WTC11 (cell line): ENCODE measurements at regions not wholly inside any gene's neighbourhood (a gene's known extent, or its start where the extent isn't known, plus 50 kb on each side); places are given as distances from the start of the nearest gene placed in this dataset.

Source experiments
- ATAC-seq: fragments of 200-7000 bp; cut with Tn5 transposase; 2 replicates; pipeline ENCODE4 v1.10.0; 2021; ENCODE audit warnings: mild to moderate bottlenecking, moderate library complexity
- CTCF ChIA-PET: fragments of 300-600 bp; sonication (Branson Sonifier 250); formaldehyde crosslinking; loops from one replicate; lab custom pipeline; 2021; ENCODE audit warnings: antibody characterized with exemption; lab: Charles Lee
- POLR2A ChIA-PET: fragments of 350-600 bp; sonication (Branson Sonifier 250); formaldehyde crosslinking; loops from one replicate; lab custom pipeline; 2021; ENCODE audit warnings: antibody characterized with exemption; lab: Charles Lee
- DNase-seq: peaks from one replicate; pipeline ENCODE4 v3.0.0; 2021; ENCODE audit warnings: low spot score
- H3K27ac Mint-ChIP-seq: 2 replicates; pipeline ENCODE4 v1.8.0; 2021; ENCODE audit warnings: mixed read lengths
- H3K27me3 Mint-ChIP-seq: 2 replicates; pipeline ENCODE4 v1.8.0; 2021; ENCODE audit warnings: low read depth, mild to moderate bottlenecking, moderate library complexity, mixed read lengths
- H3K36me3 Mint-ChIP-seq: 2 replicates; pipeline ENCODE4 v1.8.0; 2021; ENCODE audit warnings: mixed read lengths
- H3K4me1 Mint-ChIP-seq: 2 replicates; pipeline ENCODE4 v1.8.0; 2022; ENCODE audit warnings: mixed read lengths
- H3K4me3 Mint-ChIP-seq: 2 replicates; pipeline ENCODE4 v1.8.0; 2021; ENCODE audit warnings: mild to moderate bottlenecking, moderate library complexity, mixed read lengths
- H3K9me3 Mint-ChIP-seq: 2 replicates; pipeline ENCODE4 v1.8.0; 2021; ENCODE audit warnings: mixed read lengths
- CREB1 ChIP-seq: sonication (generic); formaldehyde crosslinking; IDR thresholded peaks from 2 replicates; pipeline ENCODE4 v1.8.0; 2023; ENCODE audit warnings: mild to moderate bottlenecking, missing genetic modification reagents
- ELF4 ChIP-seq: sonication (generic); formaldehyde crosslinking; IDR thresholded peaks from 2 replicates; pipeline ENCODE4 v1.8.1; 2022; ENCODE audit warnings: low read depth, mild to moderate bottlenecking, moderate library complexity, missing genetic modification reagents
- EMX1 ChIP-seq: fragments of 250-450 bp; sonication (Bioruptor Pico); IDR thresholded peaks from 2 replicates; pipeline ENCODE4 v1.8.0; 2021; ENCODE audit warnings: mild to moderate bottlenecking
- FOXK1 ChIP-seq: sonication (generic); formaldehyde crosslinking; IDR thresholded peaks from 2 replicates; pipeline ENCODE4 v1.8.0; 2022; ENCODE audit warnings: mild to moderate bottlenecking, moderate library complexity, missing genetic modification reagents
- FOXP1 ChIP-seq: sonication (generic); formaldehyde crosslinking; IDR thresholded peaks from 2 replicates; pipeline ENCODE4 v1.8.0; 2022; ENCODE audit warnings: missing genetic modification reagents, mild to moderate bottlenecking, moderate library complexity, borderline replicate concordance
- GTF2I ChIP-seq: fragments of 250-450 bp; sonication (Bioruptor Pico); conservative IDR thresholded peaks from 2 replicates; pipeline ENCODE4 v1.4.0; 2021; ENCODE audit warnings: mild to moderate bottlenecking
- JAZF1 ChIP-seq: fragments of 250-450 bp; sonication (Bioruptor Pico); IDR thresholded peaks from 2 replicates; pipeline ENCODE4 v1.9.0; 2021; ENCODE audit warnings: moderate library complexity, mild to moderate bottlenecking, inconsistent platforms
- JUN ChIP-seq: sonication (generic); formaldehyde crosslinking; IDR thresholded peaks from 2 replicates; pipeline ENCODE4 v1.8.0; 2023; ENCODE audit warnings: mild to moderate bottlenecking, missing genetic modification reagents
- KAT7 ChIP-seq: sonication (generic); formaldehyde crosslinking; IDR thresholded peaks from 2 replicates; pipeline ENCODE4 v1.8.1; 2023; ENCODE audit warnings: missing genetic modification reagents, mild to moderate bottlenecking, borderline replicate concordance
- MXD4 ChIP-seq: fragments of 250-450 bp; sonication (Bioruptor Pico); IDR thresholded peaks from 2 replicates; pipeline ENCODE4 v1.8.0; 2021; ENCODE audit warnings: mild to moderate bottlenecking, moderate library complexity, borderline replicate concordance
- NFYB ChIP-seq: sonication (generic); formaldehyde crosslinking; conservative IDR thresholded peaks from 2 replicates; pipeline ENCODE4 v1.8.0; 2022; ENCODE audit warnings: low read depth, missing genetic modification reagents
- NR3C1 ChIP-seq: sonication (generic); formaldehyde crosslinking; conservative IDR thresholded peaks from 2 replicates; pipeline ENCODE4 v1.8.1; 2023; ENCODE audit warnings: low read depth, mild to moderate bottlenecking, missing genetic modification reagents
- OVOL2 ChIP-seq: fragments of 250-450 bp; sonication (Bioruptor Pico); IDR thresholded peaks from 2 replicates; pipeline ENCODE4 v1.9.0; 2021; ENCODE audit warnings: mild to moderate bottlenecking, borderline replicate concordance
- RORB ChIP-seq: fragments of 250-450 bp; sonication (Bioruptor Pico); IDR thresholded peaks from 2 replicates; pipeline ENCODE4 v1.9.0; 2021; ENCODE audit warnings: mild to moderate bottlenecking
- SMAD3 ChIP-seq: sonication (generic); formaldehyde crosslinking; IDR thresholded peaks from 2 replicates; pipeline ENCODE4 v1.8.0; 2022; ENCODE audit warnings: missing genetic modification reagents, mild to moderate bottlenecking, borderline replicate concordance
- SMAD4 ChIP-seq: sonication (generic); formaldehyde crosslinking; IDR thresholded peaks from 2 replicates; pipeline ENCODE4 v1.8.0; 2022; ENCODE audit warnings: mild to moderate bottlenecking, missing genetic modification reagents
- SOX15 ChIP-seq: fragments of 250-450 bp; sonication (Bioruptor Pico); IDR thresholded peaks from 2 replicates; pipeline ENCODE4 v1.9.0; 2021; ENCODE audit warnings: mild to moderate bottlenecking
- TEAD1 ChIP-seq: sonication (generic); formaldehyde crosslinking; IDR thresholded peaks from 2 replicates; pipeline ENCODE4 v1.8.0; 2022; ENCODE audit warnings: mild to moderate bottlenecking, missing genetic modification reagents
- ZNF232 ChIP-seq: sonication (generic); formaldehyde crosslinking; IDR thresholded peaks from 2 replicates; pipeline ENCODE4 v1.8.0; 2022; ENCODE audit warnings: mild to moderate bottlenecking, missing genetic modification reagents
- ZNF396 ChIP-seq: fragments of 250-450 bp; sonication (Bioruptor Pico); IDR thresholded peaks from 2 replicates; pipeline ENCODE4 v1.8.0; 2021; ENCODE audit warnings: mild to moderate bottlenecking, moderate library complexity, borderline replicate concordance
- TF ChIP-seq, protein P1 (sequence below): sonication (generic); formaldehyde crosslinking; IDR thresholded peaks from 2 replicates; pipeline ENCODE4 v1.8.0; 2022; ENCODE audit warnings: mild to moderate bottlenecking, missing genetic modification reagents
- TF ChIP-seq, protein P2 (sequence below): sonication (generic); formaldehyde crosslinking; IDR thresholded peaks from 2 replicates; pipeline ENCODE4 v1.8.0; 2023; ENCODE audit warnings: missing genetic modification reagents
- TF ChIP-seq, protein P3 (sequence below): sonication (generic); formaldehyde crosslinking; IDR thresholded peaks from 2 replicates; pipeline ENCODE4 v1.8.0; 2022; ENCODE audit warnings: mild to moderate bottlenecking, missing genetic modification reagents
- TF ChIP-seq, protein P4 (sequence below): fragments of 200-600 bp; IDR thresholded peaks from 2 replicates; pipeline ENCODE4 v1.8.0; 2022; ENCODE audit warnings: antibody characterized with exemption
- TF ChIP-seq, protein P5 (sequence below): sonication (generic); formaldehyde crosslinking; conservative IDR thresholded peaks from 2 replicates; pipeline ENCODE4 v1.8.1; 2023; ENCODE audit warnings: mild to moderate bottlenecking, low read depth, missing genetic modification reagents, moderate library complexity
- TF ChIP-seq, protein P6 (sequence below): sonication (generic); formaldehyde crosslinking; IDR thresholded peaks from 2 replicates; pipeline ENCODE4 v1.8.0; 2023; ENCODE audit warnings: missing genetic modification reagents, mild to moderate bottlenecking, borderline replicate concordance

DNA sequence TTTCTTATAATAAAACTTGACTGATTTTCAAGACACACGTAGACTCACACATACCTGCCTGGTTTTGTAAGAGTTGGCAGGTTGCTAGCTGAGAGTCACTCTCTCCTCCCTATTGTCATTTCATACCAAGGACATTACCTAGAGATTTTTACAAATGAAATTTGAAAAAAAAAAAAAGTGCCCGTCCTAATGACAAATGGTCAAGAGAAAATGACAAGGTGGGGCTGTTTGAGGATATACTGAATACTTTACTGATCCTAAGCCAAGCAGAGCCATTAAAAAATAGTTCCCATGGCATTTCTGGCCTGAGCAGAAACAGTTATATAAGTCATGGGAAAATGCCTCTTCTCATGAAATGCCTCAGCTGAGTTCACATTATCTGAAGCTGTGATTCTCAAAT lies 150.2 kb downstream of the DYRK2 start:
- CTCF ChIA-PET = interaction anchor here (1.8 kb wide), 1 partner anchor 144 kb away, joined by 5 read pairs; no protein-coding TSS in a partner anchor
- no peaks in the 10 kb centered on the region for H3K36me3 Mint-ChIP-seq
- H3K27me3 Mint-ChIP-seq = no peaks in the 10 kb centered on the region; the same call in 1 of the 2 replicates
- peaks cover 3% of the 10 kb centered on the region; the same call in 1 of the 2 replicates for H3K4me1 Mint-ChIP-seq
- no peaks in the 10 kb centered on the region for H3K9me3 Mint-ChIP-seq
- H3K27ac Mint-ChIP-seq = no peak overlapping the region
- H3K4me3 Mint-ChIP-seq = no peak overlapping the region
- no peak for ATAC-seq
- no peak for DNase-seq
- POLR2A ChIA-PET = interaction anchor here (1.0 kb wide), 1 partner anchor 89 kb away, joined by 3 read pairs; no protein-coding TSS in a partner anchor
- TF ChIP-seq SMAD3 (CRISPR knock-in tag) (no peak), EMX1 (CRISPR knock-in tag) (no peak), SOX15 (CRISPR knock-in tag) (no peak), GTF2I (CRISPR knock-in tag) (no peak), ZNF396 (CRISPR knock-in tag) (no peak), FOXP1 (no peak), OVOL2 (CRISPR knock-in tag) (no peak), NR3C1 (no peak), RORB (CRISPR knock-in tag) (no peak), ELF4 (no peak), KAT7 (CRISPR knock-in tag) (no peak)
- TF ChIP-seq, protein P1, sequence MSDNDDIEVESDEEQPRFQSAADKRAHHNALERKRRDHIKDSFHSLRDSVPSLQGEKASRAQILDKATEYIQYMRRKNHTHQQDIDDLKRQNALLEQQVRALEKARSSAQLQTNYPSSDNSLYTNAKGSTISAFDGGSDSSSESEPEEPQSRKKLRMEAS = no peak
- TF ChIP-seq, protein P2, sequence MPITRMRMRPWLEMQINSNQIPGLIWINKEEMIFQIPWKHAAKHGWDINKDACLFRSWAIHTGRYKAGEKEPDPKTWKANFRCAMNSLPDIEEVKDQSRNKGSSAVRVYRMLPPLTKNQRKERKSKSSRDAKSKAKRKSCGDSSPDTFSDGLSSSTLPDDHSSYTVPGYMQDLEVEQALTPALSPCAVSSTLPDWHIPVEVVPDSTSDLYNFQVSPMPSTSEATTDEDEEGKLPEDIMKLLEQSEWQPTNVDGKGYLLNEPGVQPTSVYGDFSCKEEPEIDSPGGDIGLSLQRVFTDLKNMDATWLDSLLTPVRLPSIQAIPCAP (CRISPR knock-in tag) = no peak
- TF ChIP-seq, protein P3, sequence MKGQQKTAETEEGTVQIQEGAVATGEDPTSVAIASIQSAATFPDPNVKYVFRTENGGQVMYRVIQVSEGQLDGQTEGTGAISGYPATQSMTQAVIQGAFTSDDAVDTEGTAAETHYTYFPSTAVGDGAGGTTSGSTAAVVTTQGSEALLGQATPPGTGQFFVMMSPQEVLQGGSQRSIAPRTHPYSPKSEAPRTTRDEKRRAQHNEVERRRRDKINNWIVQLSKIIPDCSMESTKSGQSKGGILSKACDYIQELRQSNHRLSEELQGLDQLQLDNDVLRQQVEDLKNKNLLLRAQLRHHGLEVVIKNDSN = no peak

DNA sequence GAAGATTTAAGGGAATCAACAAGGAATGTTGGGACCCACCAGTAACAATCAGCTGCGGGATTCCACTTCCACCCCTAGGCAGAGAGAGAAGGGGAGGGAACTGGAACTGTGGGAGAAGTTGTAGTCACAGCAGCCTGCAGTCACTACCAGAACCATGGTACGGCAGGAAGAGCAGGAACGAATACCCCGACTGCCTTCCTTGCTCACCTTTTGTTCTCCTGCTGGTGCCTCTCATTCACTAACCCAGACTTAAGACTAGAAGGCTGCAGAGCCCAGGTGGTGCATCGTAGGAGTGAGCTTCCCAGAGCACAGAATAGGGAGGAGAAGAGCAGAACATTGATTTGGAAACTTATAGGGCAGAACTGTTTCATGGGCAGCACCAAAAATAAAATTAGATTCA lies 154.2 kb downstream of the DYRK2 start:
- Mint-ChIP-seq H3K27me3 (peaks cover 5% of the 10 kb centered on the region; the same call in 1 of the 2 replicates), H3K27ac (no peak overlapping the region), H3K36me3 (no peaks in the 10 kb centered on the region), H3K9me3 (no peaks in the 10 kb centered on the region), H3K4me1 (peaks cover 3% of the 10 kb centered on the region; the same call in 1 of the 2 replicates), H3K4me3 (no peak overlapping the region)
- no peak for DNase-seq
- TF ChIP-seq, protein P4, sequence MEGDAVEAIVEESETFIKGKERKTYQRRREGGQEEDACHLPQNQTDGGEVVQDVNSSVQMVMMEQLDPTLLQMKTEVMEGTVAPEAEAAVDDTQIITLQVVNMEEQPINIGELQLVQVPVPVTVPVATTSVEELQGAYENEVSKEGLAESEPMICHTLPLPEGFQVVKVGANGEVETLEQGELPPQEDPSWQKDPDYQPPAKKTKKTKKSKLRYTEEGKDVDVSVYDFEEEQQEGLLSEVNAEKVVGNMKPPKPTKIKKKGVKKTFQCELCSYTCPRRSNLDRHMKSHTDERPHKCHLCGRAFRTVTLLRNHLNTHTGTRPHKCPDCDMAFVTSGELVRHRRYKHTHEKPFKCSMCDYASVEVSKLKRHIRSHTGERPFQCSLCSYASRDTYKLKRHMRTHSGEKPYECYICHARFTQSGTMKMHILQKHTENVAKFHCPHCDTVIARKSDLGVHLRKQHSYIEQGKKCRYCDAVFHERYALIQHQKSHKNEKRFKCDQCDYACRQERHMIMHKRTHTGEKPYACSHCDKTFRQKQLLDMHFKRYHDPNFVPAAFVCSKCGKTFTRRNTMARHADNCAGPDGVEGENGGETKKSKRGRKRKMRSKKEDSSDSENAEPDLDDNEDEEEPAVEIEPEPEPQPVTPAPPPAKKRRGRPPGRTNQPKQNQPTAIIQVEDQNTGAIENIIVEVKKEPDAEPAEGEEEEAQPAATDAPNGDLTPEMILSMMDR = no peak
- TF ChIP-seq NFYB (no peak), FOXK1 (CRISPR knock-in tag) (no peak), JUN (CRISPR knock-in tag) (no peak), SMAD3 (CRISPR knock-in tag) (no peak), ZNF232 (CRISPR knock-in tag) (no peak), CREB1 (CRISPR knock-in tag) (no peak), SMAD4 (CRISPR knock-in tag) (no peak), MXD4 (CRISPR knock-in tag) (no peak), JAZF1 (CRISPR knock-in tag) (no peak), TEAD1 (CRISPR knock-in tag) (no peak)
- TF ChIP-seq, protein P5, sequence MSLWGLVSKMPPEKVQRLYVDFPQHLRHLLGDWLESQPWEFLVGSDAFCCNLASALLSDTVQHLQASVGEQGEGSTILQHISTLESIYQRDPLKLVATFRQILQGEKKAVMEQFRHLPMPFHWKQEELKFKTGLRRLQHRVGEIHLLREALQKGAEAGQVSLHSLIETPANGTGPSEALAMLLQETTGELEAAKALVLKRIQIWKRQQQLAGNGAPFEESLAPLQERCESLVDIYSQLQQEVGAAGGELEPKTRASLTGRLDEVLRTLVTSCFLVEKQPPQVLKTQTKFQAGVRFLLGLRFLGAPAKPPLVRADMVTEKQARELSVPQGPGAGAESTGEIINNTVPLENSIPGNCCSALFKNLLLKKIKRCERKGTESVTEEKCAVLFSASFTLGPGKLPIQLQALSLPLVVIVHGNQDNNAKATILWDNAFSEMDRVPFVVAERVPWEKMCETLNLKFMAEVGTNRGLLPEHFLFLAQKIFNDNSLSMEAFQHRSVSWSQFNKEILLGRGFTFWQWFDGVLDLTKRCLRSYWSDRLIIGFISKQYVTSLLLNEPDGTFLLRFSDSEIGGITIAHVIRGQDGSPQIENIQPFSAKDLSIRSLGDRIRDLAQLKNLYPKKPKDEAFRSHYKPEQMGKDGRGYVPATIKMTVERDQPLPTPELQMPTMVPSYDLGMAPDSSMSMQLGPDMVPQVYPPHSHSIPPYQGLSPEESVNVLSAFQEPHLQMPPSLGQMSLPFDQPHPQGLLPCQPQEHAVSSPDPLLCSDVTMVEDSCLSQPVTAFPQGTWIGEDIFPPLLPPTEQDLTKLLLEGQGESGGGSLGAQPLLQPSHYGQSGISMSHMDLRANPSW = no peak
- TF ChIP-seq, protein P6, sequence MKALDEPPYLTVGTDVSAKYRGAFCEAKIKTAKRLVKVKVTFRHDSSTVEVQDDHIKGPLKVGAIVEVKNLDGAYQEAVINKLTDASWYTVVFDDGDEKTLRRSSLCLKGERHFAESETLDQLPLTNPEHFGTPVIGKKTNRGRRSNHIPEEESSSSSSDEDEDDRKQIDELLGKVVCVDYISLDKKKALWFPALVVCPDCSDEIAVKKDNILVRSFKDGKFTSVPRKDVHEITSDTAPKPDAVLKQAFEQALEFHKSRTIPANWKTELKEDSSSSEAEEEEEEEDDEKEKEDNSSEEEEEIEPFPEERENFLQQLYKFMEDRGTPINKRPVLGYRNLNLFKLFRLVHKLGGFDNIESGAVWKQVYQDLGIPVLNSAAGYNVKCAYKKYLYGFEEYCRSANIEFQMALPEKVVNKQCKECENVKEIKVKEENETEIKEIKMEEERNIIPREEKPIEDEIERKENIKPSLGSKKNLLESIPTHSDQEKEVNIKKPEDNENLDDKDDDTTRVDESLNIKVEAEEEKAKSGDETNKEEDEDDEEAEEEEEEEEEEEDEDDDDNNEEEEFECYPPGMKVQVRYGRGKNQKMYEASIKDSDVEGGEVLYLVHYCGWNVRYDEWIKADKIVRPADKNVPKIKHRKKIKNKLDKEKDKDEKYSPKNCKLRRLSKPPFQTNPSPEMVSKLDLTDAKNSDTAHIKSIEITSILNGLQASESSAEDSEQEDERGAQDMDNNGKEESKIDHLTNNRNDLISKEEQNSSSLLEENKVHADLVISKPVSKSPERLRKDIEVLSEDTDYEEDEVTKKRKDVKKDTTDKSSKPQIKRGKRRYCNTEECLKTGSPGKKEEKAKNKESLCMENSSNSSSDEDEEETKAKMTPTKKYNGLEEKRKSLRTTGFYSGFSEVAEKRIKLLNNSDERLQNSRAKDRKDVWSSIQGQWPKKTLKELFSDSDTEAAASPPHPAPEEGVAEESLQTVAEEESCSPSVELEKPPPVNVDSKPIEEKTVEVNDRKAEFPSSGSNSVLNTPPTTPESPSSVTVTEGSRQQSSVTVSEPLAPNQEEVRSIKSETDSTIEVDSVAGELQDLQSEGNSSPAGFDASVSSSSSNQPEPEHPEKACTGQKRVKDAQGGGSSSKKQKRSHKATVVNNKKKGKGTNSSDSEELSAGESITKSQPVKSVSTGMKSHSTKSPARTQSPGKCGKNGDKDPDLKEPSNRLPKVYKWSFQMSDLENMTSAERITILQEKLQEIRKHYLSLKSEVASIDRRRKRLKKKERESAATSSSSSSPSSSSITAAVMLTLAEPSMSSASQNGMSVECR = no peak
- CTCF ChIA-PET = no interaction called here
- peak; percentile 77 for ATAC-seq
- POLR2A ChIA-PET = no interaction called here
